ENCODE measurements at regions not wholly inside any gene's neighbourhood (a gene's known extent, or its start where the extent isn't known, plus 50 kb on each side); places are given as distances from the start of the nearest gene placed in this dataset.

- no peak for TF ChIP-seq CTCF (conservative IDR thresholded peaks at IDR 0.05; ENCODE audit: low read depth, low read length)
- TF ChIP-seq SMC3 (IDR thresholded peaks at IDR 0.05; ENCODE audit: low read depth, low read length), result no peak
- TF ChIP-seq CEBPB (IDR thresholded peaks at IDR 0.05; ENCODE audit: low read depth, low read length), result no peak
- TF ChIP-seq POLR2A (IDR thresholded peaks at IDR 0.05; ENCODE audit: low read depth, low read length), result no peak
- TF ChIP-seq RAD21 (IDR thresholded peaks at IDR 0.05; ENCODE audit: low read length), result no peak
- TF ChIP-seq CHD1 (IDR thresholded peaks at IDR 0.05; ENCODE audit: low read depth, low read length), result no peak
- no peak for TF ChIP-seq NFE2L2 (IDR thresholded peaks at IDR 0.05; ENCODE audit: low read depth, low read length)
- TF ChIP-seq BHLHE40 (IDR thresholded peaks at IDR 0.05; ENCODE audit: low read depth, low read length), result no peak
Observed at GRCh38 chr20:24785141-24786110, 163.6 kb upstream of the CST7 start.
